ENCODE measurements at regions not wholly inside any gene's neighbourhood (a gene's known extent, or its start where the extent isn't known, plus 50 kb on each side); places are given as distances from the start of the nearest gene placed in this dataset.

GRCh38 chr1:99456536-99456935 is 189.4 kb upstream of the PALMD start:
- Histone ChIP-seq H3K27me3 (ENCODE audit: insufficient read depth, poor library complexity, severe bottlenecking) (no peaks in the 10 kb centered on the region), H3K27ac (replicated peaks) (no peak overlapping the region), H3K4me3 (replicated peaks; ENCODE audit: insufficient read depth, low read length) (no peak overlapping the region)
- DNase-seq (ENCODE audit: low read depth in 1 of 2, low spot score in 1 of 2): no peak
- TF ChIP-seq SPI1 (IDR thresholded peaks at IDR 0.05; ENCODE audit: borderline replicate concordance, low read depth): no peak
- no peak for TF ChIP-seq GABPA (IDR thresholded peaks at IDR 0.05; ENCODE audit: low read depth)
- TF ChIP-seq POLR2AphosphoS5 (IDR thresholded peaks at IDR 0.05; ENCODE audit: low read depth): no peak
- TF ChIP-seq REST (IDR thresholded peaks at IDR 0.05; ENCODE audit: insufficient replicate concordance, low read depth): no peak
- no peak for TF ChIP-seq CTCF (IDR thresholded peaks at IDR 0.05; ENCODE audit: insufficient read depth, low read length)

GRCh38 chr1:99457381-99458165 is 188.3 kb upstream of the PALMD start:
- Histone ChIP-seq H3K27me3 (ENCODE audit: insufficient read depth, poor library complexity, severe bottlenecking) (peaks cover 2% of the 10 kb centered on the region), H3K27ac (replicated peaks) (no peak overlapping the region), H3K4me3 (replicated peaks; ENCODE audit: insufficient read depth, low read length) (no peak overlapping the region)
- DNase-seq (ENCODE audit: low read depth in 1 of 2, low spot score in 1 of 2): no peak
- TF ChIP-seq SPI1 (IDR thresholded peaks at IDR 0.05; ENCODE audit: borderline replicate concordance, low read depth) (no peak), CTCF (IDR thresholded peaks at IDR 0.05; ENCODE audit: insufficient read depth, low read length) (no peak), REST (IDR thresholded peaks at IDR 0.05; ENCODE audit: insufficient replicate concordance, low read depth) (no peak)

- H3K4me3 ChIP-seq (replicated peaks; ENCODE audit: insufficient read depth, low read length): no peak overlapping the region
- DNase-seq (ENCODE audit: low read depth in 1 of 2, low spot score in 1 of 2): no peak
- no peak overlapping the region for H3K27ac ChIP-seq (replicated peaks)
- TF ChIP-seq CTCF (IDR thresholded peaks at IDR 0.05; ENCODE audit: insufficient read depth, low read length) (no peak), GABPA (IDR thresholded peaks at IDR 0.05; ENCODE audit: low read depth) (no peak), SPI1 (IDR thresholded peaks at IDR 0.05; ENCODE audit: borderline replicate concordance, low read depth) (no peak), REST (IDR thresholded peaks at IDR 0.05; ENCODE audit: insufficient replicate concordance, low read depth) (no peak), POLR2AphosphoS5 (IDR thresholded peaks at IDR 0.05; ENCODE audit: low read depth) (no peak)
- peaks cover 2% of the 10 kb centered on the region for H3K27me3 ChIP-seq (ENCODE audit: insufficient read depth, poor library complexity, severe bottlenecking)
These were observed 184.4 kb upstream of the PALMD start for GRCh38 chr1:99461499-99461898.

Measured in HL-60 (cell line).